GM21528 (cell line): ENCODE measurements at regions not wholly inside any gene's neighbourhood (a gene's known extent, or its start where the extent isn't known, plus 50 kb on each side); places are given as distances from the start of the nearest gene placed in this dataset.
"Not testable (repeated sequence)": the region's sequence is repeated elsewhere in the genome, so short reads cannot be mapped to it uniquely, and the experiment has no call there.

Experiments used
- ATAC-seq: cut with Tn5 transposase; IDR thresholded peaks from one replicate; pipeline ENCODE4 v1.9.1; 2021; ENCODE audit warnings: mild to moderate bottlenecking, moderate library complexity; ENCODE audit not compliant: unreplicated experiment, low FRiP score

DNA sequence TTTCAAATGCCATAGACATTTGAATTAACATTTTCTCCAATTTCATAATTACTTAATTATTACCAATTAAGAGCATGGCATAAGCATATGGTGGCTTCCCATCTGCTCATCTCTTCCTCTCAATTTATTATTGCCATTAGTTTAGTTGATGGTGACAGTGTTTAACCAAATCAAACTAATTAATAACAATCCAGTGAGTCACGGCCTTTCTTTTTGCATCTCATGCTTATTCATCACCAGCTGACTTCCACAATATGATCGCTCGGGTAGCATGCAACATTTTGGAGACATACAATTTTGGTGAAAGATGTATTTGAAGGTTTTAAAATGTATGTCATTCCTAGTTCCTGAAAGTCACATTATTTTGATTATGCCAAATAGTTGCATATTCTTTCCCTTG is 172.8 kb upstream of the TACR3 start:
- no peak for ATAC-seq

- no peak for ATAC-seq
These were observed 167.4 kb upstream of the TACR3 start for GRCh38 chr4:103887191-103887590.

DNA sequence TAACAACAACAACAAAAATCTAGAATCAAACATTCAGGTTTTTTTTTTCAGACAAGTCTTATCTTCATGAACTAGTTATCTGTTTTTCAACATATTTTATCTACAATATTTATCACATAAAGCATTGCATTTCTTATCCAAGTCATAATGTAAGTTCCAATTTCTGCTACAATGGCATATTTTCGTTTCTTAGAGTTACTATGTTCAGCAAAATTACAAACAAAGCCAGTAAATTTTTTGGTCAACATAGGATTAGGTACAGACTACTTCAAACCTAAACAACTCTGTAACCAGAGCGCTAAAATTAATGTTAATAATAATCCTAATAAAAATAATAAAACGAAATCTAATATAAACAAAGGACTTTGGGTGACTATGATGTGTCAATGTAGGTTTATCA is 165.4 kb upstream of the TACR3 start:
- no peak for ATAC-seq

- ATAC-seq, result no peak
These were observed 147.5 kb upstream of the TACR3 start for GRCh38 chr4:103867311-103867710.

- ATAC-seq, result no peak
These were observed 133.8 kb upstream of the TACR3 start for GRCh38 chr4:103853627-103854026.

GRCh38 chr4:103853146-103853545 is 133.4 kb upstream of the TACR3 start:
- no peak for ATAC-seq

- no peak for ATAC-seq
These were observed 125.3 kb upstream of the TACR3 start for GRCh38 chr4:103845075-103845474.

- ATAC-seq, result no peak
These were observed 123.0 kb upstream of the TACR3 start for GRCh38 chr4:103842637-103843239.

GRCh38 chr4:103842076-103842475 is 122.3 kb upstream of the TACR3 start:
- ATAC-seq, result no peak

GRCh38 chr4:103810308-103810707 is 90.5 kb upstream of the TACR3 start:
- ATAC-seq, result not testable (repeated sequence)

GRCh38 chr4:103802766-103803165 is 83.0 kb upstream of the TACR3 start:
- no peak for ATAC-seq

- ATAC-seq, result no peak
These were observed 67.3 kb upstream of the TACR3 start for GRCh38 chr4:103787057-103787456.

GRCh38 chr4:103786593-103786992 is 66.8 kb upstream of the TACR3 start:
- no peak for ATAC-seq

- peak; percentile 83 for ATAC-seq
These were observed 66.2 kb upstream of the TACR3 start for GRCh38 chr4:103786014-103786413.

- ATAC-seq, result no peak
These were observed 58.4 kb upstream of the TACR3 start for GRCh38 chr4:103778221-103778620.

- no peak for ATAC-seq
These were observed 54.6 kb upstream of the TACR3 start for GRCh38 chr4:103774326-103774825.

DNA sequence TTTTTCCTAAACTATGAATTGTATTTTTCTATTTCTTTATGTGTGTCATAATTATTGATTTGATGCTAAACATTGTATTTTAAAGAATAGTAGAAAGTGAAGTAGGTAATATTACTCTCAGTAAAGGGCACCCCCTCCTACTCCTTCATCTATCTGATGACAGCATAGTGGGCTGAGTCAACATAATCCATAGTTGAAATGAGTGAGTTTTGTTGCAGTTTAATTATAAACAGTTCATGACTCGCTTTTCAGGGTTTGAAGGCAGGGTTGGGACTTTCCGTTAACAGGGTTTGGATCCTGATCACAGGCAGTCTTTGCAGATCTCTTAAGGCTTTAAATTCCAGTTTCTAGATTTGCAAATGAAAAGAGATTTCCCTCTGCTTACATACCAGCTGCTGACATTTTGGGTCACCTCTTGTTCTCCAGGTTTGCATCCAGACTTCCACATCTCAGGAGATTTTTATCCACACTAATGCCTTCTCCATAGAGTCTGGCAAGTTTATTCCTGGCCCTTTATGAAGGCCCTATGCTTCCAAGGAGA is 54.0 kb upstream of the TACR3 start:
- ATAC-seq, result no peak
